GM23248 (cell line): ENCODE measurements at regions not wholly inside any gene's neighbourhood (a gene's known extent, or its start where the extent isn't known, plus 50 kb on each side); places are given as distances from the start of the nearest gene placed in this dataset.

ENCODE experiments used
- EZH2 ChIP-seq: fragments of 200-600 bp; sonication (generic); IDR thresholded peaks from 2 replicates; pipeline ENCODE4 v1.6.1; 2018; ENCODE audit warnings: antibody characterized with exemption, mild to moderate bottlenecking; ENCODE audit not compliant: insufficient read depth, poor library complexity, severe bottlenecking
- EZH2phosphoT487 ChIP-seq: fragments of 200-600 bp; sonication (generic); IDR thresholded peaks from 2 replicates; pipeline ENCODE4 v1.6.1; 2018; ENCODE audit warnings: antibody characterized with exemption, moderate library complexity, mild to moderate bottlenecking, low read depth; ENCODE audit not compliant: insufficient read depth

GRCh38 chr12:90333939-90334338 is 621.0 kb downstream of the CCER1 start:
- TF ChIP-seq EZH2 (no peak), EZH2phosphoT487 (no peak)
